ENCODE measurements at regions not wholly inside any gene's neighbourhood (a gene's known extent, or its start where the extent isn't known, plus 50 kb on each side); places are given as distances from the start of the nearest gene placed in this dataset.

- no peak for DNase-seq (ENCODE audit: low read depth in 3 of 3)
These were observed 289.2 kb downstream of the FGF9 start for GRCh38 chr13:21960108-21960507.

- no peak for DNase-seq (ENCODE audit: low read depth in 3 of 3)
These were observed 293.8 kb downstream of the FGF9 start for GRCh38 chr13:21964686-21965085.

- no peak for DNase-seq (ENCODE audit: low read depth in 3 of 3)
These were observed 294.2 kb downstream of the FGF9 start for GRCh38 chr13:21965095-21965494.

GRCh38 chr13:21966014-21966413 lies 295.1 kb downstream of the FGF9 start:
- DNase-seq (ENCODE audit: low read depth in 3 of 3), result no peak

GRCh38 chr13:21967871-21968270 lies 297.0 kb downstream of the FGF9 start:
- no peak for DNase-seq (ENCODE audit: low read depth in 3 of 3)

GRCh38 chr13:21970172-21970571 lies 299.3 kb downstream of the FGF9 start:
- DNase-seq (ENCODE audit: low read depth in 3 of 3), result no peak

GRCh38 chr13:21970918-21971317 lies 300.0 kb downstream of the FGF9 start:
- DNase-seq (ENCODE audit: low read depth in 3 of 3), result no peak

GRCh38 chr13:21971662-21972621 lies 301.1 kb downstream of the FGF9 start:
- DNase-seq (ENCODE audit: low read depth in 3 of 3), result no peak

- DNase-seq (ENCODE audit: low read depth in 3 of 3), result no peak
These were observed 302.7 kb downstream of the FGF9 start for GRCh38 chr13:21973437-21974125.

- no peak for DNase-seq (ENCODE audit: low read depth in 3 of 3)
These were observed 303.9 kb downstream of the FGF9 start for GRCh38 chr13:21974741-21975140.

- no peak for DNase-seq (ENCODE audit: low read depth in 3 of 3)
These were observed 305.3 kb downstream of the FGF9 start for GRCh38 chr13:21976159-21976558.

GRCh38 chr13:21979161-21979806 lies 308.4 kb downstream of the FGF9 start:
- no peak for DNase-seq (ENCODE audit: low read depth in 3 of 3)

GRCh38 chr13:21980049-21980448 lies 309.2 kb downstream of the FGF9 start:
- DNase-seq (ENCODE audit: low read depth in 3 of 3), result no peak

GRCh38 chr13:21984156-21984555 lies 313.3 kb downstream of the FGF9 start:
- DNase-seq (ENCODE audit: low read depth in 3 of 3), result no peak

- no peak for DNase-seq (ENCODE audit: low read depth in 3 of 3)
These were observed 315.7 kb downstream of the FGF9 start for GRCh38 chr13:21986602-21987001.

- DNase-seq (ENCODE audit: low read depth in 3 of 3), result no peak
These were observed 316.9 kb downstream of the FGF9 start for GRCh38 chr13:21987793-21988192.

GRCh38 chr13:21988624-21989023 lies 317.8 kb downstream of the FGF9 start:
- DNase-seq (ENCODE audit: low read depth in 3 of 3), result no peak

GRCh38 chr13:21996049-21996448 lies 325.2 kb downstream of the FGF9 start:
- no peak for DNase-seq (ENCODE audit: low read depth in 3 of 3)

- DNase-seq (ENCODE audit: low read depth in 3 of 3), result no peak
These were observed 326.9 kb downstream of the FGF9 start for GRCh38 chr13:21997726-21998125.

- DNase-seq (ENCODE audit: low read depth in 3 of 3), result no peak
These were observed 327.6 kb downstream of the FGF9 start for GRCh38 chr13:21998279-21998990.

GRCh38 chr13:21999666-22000065 lies 328.8 kb downstream of the FGF9 start:
- no peak for DNase-seq (ENCODE audit: low read depth in 3 of 3)

- no peak for DNase-seq (ENCODE audit: low read depth in 3 of 3)
These were observed 329.3 kb downstream of the FGF9 start for GRCh38 chr13:22000191-22000590.
